Loucy (cell line): ENCODE measurements at regions not wholly inside any gene's neighbourhood (a gene's known extent, or its start where the extent isn't known, plus 50 kb on each side); places are given as distances from the start of the nearest gene placed in this dataset.

Source experiments
- CTCF ChIP-seq: fragments of 200-600 bp; sonication (generic); conservative IDR thresholded peaks from 2 replicates; pipeline ENCODE4 v1.5.1; 2014; ENCODE audit warnings: mild to moderate bottlenecking, antibody characterized with exemption, low read length
- EZH2phosphoT487 ChIP-seq: fragments of 200-600 bp; IDR thresholded peaks from 2 replicates; pipeline ENCODE4 v1.6.1; 2018; ENCODE audit warnings: antibody characterized with exemption, mild to moderate bottlenecking, moderate library complexity, borderline replicate concordance

- no peak for TF ChIP-seq CTCF
- TF ChIP-seq EZH2phosphoT487, result no peak
These were observed 494.0 kb upstream of the FAT3 start for GRCh38 chr11:91730620-91731019.
